ENCODE measurements at regions not wholly inside any gene's neighbourhood (a gene's known extent, or its start where the extent isn't known, plus 50 kb on each side); places are given as distances from the start of the nearest gene placed in this dataset.
A peak's percentile ranks its signal among the peaks of the same experiment; 100 is the strongest.

DNA sequence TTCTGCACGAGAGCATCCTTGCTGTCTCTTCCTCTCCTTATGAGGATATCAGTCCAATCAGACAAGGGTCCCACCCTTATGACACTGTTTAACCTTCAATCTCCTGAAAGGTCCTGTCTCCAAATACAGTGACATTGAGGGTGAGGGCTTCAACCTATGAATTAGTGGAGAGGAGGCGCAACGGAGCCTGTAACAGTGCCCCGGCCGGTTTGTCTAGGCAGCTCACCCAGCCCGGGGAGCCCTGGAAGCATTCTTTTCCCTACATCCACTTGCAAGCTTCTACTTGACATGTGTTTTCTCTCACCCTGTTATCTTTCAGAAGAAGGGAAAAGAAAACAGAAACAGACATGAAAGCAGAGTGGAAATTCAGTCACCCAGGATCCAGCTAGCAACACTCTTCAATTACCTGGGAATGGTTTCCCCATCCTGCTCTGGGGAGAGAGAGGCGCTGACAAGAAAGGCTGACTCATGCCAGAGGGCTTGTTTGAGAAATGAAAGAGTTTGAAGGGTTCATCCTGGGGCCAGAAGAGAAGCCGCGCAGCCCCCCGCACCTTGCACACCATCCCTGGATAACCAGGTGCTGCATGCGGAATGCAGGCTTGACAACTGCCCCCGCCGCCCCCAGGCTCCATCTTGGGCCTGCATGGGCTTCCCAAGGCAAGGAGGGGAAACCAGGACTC lies 394.9 kb downstream of the NPHP4 start:
- DNase-seq: peak; percentile 10

DNA sequence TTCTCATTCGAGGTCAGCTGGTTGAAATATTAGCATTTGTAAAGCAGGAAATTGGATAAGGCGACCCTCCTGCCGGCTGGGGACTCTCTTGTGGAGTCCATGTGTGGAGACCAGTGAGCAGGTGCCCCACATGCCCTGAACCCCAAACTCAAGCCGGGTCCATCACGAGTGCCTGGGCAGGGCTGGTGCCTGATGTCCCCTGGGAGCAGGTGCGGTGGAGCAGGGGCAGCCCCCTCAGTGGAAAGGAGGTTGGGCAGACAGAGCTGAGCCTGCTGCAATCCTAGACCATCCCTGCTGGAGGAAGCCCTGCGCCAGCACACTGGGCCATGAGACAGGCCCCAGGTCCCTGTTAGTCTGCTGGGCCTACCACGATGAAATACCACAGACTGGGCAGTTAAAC lies 395.6 kb downstream of the NPHP4 start:
- no peak for DNase-seq

DNA sequence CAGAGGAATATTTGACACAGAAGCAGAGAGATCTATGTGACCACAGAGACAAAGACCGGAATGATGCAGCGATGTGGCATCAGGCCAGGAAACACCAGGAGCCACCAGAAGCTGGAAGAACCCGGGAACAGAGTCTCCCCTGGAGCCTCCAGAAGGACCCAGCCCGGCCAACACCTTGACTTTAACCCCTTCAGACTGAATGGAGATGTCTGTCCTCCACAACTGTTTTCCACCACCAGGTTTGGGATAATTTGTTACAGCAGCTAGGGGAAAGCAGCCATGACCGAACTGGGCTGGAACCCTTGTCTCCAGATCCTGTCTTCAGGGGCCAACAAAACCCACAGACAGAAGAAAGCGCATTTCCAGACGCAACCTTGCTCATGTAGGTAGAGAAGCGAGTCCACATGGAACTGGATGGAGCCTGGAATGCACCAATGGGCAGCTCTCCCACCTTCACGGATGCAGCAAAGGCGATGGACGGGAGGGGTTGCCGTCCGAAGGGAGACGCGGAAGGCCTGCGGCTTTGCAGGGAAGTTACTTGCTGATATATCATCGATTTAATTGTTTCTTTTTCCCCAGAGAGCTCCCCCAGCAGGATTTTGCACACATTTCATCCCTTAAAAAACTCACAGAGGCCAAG lies 396.6 kb downstream of the NPHP4 start:
- DNase-seq: no peak

DNA sequence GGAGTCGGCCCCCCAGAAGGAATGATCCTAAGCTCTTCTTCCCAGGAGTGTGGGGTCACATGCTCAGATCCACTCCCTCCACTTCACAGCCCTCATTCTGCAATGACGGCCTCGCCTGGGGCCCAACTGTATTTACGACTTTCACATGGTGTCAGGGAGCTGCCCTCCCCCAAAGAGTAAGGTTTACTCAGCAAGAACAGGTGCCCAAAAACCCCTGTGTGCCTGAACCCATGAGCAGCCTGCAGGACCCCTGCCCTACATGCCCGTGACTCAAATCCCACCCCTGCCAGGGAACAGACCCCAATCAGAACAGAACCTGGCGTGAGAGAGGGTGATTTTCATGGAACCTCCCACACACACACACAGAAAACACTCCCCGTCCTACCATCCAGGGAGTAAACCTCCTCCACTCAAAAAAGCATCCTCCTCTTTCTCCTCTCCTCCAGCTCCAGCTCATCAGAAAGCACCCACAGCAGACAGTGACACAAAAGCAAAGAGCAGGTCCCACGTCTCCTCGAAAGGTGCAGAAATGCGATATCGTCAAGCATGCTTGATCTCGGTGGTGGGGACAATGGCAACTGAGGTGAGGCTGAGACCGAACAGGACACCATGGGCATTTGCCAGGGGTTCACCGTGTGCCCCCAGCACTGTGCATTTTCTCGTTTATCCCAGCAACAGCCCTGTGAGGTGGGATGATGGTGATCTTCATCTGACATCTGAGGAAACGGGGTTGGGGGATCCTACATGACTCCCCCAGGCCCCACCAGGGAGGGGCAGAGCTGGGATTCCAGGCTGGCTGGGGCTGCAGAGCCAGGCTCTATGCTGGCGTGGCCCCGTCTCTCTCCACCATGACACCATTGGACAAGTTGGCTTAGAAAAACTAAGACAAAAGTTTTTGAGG lies 397.9 kb downstream of the NPHP4 start:
- no peak for DNase-seq

DNA sequence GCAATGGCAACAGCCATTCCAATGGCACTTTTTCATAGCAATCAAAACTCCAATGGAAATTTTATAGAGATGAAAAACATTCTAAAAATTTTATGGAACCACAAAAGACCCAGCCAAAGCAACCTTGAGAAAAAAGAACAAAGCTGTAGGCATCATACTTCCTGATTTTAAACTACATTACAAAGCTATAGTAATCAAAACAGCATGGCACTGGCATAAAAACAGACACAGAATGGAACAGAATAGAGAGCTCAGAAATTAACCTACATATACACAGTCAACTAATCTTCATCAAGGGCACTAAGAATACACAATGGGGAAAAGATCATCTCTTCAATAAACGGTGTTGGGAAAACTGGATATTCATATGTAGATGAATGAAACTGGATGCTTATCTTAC lies 401.5 kb downstream of the NPHP4 start:
- DNase-seq: no peak

DNA sequence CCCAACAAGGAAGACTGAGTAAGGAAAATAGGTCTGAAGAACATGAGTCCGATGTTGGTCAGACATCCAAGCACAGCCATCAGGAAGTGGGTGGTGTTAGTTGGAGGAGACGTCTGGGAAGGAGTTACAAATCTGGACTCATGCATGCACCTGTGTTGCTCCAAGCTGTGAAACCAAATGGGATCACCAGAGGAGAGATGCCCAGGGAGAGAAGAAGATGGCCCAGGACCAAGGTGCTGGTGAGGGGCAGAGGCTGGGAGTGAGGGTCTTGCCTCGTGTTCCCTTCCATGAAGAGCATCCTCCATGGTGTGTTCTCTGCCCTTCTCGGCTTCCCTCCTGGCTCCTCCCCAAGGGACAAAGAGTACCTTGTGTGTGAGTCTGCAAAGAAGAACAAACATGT lies 405.6 kb downstream of the NPHP4 start:
- DNase-seq: no peak

DNA sequence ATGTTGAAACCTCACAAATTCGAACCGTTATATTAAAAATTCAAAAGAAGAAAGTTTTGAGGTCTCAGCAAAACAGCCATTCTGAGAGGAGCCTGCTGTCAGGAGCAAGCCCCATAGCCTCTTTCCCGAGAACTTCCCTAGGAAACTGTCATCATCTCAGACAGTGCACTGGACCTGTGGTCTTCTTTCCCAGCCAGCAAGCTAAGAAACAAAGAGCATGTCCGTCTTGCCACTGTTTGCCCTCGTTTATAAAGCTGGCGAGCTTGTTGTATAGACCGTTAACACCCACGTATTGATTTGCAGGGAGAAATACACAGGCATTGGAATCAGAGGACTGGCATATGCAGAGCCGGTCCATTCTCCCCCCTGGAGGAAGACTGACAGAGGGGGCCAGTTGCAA lies 407.0 kb downstream of the NPHP4 start:
- no peak for DNase-seq

DNA sequence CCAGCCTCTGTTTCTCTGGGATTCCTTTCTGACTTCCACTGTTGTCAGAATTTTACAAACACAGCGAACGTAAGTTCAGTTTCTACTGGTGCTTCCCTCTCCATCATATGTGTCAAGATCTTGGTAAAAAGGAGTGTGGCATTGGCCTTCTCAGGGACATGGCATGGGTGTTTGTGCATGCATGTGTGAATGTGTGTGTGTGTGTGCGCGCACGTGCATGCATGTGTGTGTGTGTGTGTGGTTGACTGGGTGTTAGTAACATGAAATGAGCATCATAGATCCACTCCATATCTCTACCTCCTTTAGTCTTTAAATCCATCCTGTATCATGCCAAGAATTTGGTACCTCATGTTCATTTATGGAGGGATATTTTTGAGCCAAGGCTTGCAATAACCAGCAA lies 411.3 kb downstream of the NPHP4 start:
- DNase-seq: no peak

DNA sequence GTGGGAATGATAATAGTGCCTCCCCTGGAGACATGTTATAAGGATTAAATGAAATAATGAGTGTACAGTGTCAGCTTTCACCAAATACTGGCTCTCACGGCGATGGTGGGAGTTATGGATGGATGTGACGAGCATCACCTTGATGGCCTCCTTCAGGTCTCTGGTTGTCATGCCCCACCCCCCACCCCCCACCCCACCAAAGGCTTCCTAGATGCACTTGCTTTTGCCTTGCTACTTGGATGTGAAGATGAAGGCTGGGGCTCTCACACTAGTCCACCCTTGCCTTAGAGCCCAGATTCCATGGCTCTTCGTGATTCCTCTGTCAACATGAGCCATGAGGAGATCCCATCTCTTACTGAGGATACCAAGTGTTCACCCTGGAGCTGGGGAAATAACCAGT lies 412.3 kb downstream of the NPHP4 start:
- no peak for DNase-seq

DNA sequence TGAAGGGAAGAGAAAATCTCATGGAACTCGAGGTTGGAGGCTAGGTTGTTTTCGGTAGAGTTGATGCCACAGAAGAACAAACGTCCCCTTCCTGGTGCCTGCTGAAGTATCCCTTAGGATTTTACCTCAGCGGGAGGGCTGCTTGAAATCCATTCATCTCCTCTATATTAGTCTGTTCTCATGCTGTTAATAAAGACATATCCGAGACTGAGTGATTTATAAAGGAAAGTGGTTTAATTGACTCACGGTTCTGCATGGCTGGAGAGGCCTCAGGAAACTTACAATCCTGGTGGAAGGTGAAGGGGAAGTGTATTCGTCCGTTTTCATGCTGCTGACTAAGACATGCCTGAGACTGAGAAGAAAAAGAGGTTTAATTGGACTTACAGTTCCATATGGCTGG lies 413.5 kb downstream of the NPHP4 start:
- no peak for DNase-seq

DNA sequence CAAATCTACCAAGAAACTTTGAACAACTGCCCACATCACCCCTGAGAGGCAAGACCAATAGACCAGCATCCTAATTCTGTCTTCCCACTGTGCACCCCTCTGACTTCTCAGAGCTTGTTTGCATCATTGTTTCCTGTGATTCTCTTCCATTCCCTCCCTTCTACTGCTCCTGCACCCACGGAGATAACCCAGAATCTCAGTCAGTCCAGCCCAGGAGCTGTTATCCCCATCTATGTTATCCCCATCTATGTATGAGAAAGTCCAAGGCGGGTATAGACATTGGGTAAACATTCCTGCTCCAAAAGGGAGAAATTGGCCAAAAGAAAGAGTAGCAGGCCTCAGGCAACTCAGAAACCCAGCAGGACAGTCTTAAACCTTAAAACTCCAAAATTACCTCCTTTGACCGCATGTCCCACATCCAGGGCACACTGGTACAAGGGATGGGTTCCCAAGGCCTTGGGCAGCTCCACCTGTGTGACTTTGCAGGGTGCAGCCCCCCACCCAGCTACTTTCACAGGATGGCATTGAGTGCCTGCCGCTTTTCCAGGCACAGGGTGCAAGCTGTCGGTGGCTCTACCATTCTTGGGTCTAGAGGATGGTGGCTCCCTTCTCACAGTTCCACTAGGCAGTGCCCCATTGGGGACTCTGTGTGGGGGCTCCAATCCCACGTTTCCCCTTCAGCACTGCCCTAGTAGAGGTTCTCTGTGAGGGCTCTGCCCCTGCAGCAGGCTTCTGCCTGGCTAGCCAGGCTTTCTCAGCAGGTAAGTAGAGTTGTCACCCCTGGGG lies 414.8 kb downstream of the NPHP4 start:
- no peak for DNase-seq

DNA sequence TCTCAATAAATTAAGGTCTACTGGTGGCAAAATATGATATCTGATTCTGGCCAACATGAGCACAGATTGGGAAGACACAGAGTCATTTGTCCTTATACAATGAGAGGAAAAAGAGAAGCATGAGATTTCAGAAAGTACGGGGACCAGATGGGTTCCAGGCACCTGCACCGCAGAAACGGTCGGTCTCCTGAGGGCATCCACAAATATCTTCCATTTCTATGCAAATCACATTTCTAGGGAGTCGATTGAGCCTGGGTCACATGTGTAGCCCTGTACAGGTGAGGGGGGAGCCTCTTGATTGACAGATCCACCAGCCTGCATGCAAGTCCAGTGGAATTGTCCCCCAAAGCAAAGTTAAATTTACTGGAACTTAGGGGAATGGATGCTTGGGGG lies 415.6 kb downstream of the NPHP4 start:
- DNase-seq: no peak

DNA sequence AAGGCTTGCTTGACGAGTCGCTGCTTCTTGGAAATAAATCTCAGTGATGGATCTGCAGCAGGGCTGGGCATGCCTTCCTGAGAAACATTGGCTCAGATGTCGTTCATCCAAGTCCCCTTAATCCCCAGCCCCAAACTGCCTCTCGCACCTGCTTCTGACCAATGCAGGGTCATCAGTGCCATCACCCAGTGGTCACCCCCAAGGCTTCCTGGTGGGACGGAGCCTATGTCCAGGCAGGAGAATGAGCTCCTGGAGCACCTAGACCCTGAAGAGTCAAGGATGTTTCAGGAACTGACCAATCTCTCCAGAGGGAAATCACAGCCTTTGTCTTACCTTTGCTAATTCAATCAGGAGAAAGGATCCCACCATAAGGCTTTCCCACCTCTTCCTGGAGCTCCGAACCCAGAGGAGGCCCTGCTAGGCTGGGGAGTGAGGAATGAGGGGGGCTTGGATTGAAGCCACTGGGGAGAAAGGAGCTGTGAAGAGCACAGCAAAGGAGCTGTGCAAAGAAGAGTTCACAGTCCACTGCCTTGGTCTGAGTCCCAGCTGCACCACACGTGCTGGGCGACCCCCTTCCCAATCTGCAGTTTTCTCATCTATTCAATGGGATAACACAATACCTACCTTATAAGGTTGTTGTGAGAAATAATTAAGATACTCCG lies 416.1 kb downstream of the NPHP4 start:
- DNase-seq: no peak

DNA sequence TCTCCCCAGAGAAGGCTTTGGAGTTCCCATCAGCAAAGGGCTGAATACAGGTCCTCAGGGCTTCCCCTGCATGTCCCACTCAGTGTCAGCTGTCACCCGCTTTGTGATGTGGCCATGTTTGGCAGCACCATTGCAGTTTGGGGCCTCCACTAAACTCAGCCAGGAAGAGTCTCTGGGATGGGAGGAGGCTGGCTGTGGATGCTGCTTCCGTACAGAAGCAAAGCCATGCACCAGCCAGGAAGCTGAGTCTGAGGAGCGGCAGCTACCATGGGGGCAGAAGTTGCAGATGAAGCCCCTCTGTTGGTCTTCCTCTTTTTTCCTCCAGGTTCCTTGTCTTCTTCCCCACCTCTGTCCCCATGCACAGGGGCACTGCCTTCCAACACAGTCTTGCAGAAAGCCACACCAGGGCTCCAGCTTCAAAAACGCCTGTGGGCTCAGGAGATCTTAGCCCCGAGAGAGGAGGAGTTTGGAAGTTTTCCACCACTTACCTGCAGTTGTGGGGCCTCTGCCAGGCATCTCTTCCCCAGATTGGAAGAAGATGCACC lies 416.8 kb downstream of the NPHP4 start:
- DNase-seq: no peak

DNA sequence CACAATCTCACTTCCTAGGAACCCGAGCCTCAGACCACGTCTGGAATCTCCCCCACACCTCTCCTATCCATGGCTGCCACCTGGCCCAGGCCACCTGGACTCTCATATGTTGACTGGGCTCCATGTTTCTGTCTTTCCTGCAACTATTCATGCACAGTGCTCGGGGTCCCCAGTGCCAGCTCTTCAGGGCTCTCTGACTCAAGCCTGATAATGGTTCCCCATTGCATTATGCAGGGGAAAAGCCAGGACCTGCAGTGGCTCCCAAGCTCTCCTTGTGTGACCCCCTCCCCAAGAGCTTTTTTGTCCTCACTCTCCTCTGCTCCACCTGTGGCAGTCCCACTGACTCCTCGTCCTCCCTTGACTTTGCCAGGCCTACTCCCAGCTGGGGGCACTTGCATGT lies 417.6 kb downstream of the NPHP4 start:
- no peak for DNase-seq

DNA sequence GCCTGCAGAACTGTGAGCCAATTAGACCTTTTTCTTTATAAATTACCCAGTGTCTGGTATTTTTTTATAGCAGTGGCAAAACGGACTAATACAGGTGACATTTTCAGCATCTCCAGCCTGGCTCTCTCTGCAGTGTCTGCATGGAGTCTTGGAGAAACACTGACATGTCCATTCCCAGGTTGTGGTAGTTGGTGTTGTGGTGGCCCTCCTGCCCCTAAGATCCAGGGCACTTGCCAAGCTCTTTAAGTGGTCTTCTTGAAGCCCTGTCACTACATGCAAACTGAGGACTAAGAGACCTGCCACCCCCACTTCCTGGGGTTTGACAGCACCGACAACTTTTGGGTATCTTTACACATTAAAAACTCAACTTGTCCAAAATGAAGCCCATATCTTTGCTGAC lies 419.4 kb downstream of the NPHP4 start:
- DNase-seq: no peak

DNA sequence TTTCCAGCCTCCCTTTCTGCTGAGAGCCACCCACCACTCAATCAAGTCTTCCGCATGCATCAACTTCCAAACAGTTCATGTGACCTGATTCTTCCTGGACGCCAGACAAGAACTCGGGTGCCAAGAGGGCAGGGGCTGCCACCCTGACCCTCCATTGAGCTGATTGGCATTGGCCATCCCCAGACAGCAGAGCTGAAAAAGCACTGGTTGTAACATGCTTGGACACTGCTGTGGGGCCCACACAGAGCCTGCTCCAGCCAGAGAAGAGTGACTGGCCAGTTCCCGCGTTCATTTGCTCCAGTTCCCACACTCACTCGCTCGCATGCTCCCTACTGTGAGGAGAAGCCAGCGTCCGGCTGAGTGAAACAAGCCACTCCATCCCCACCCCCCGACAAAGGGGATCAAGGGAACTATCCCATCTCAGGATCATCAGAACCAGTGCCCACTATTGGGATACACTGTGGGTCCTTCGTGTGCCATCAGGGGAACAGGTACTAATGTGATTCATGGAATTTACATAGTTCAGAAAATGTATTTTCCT lies 420.3 kb downstream of the NPHP4 start:
- DNase-seq: no peak

DNA sequence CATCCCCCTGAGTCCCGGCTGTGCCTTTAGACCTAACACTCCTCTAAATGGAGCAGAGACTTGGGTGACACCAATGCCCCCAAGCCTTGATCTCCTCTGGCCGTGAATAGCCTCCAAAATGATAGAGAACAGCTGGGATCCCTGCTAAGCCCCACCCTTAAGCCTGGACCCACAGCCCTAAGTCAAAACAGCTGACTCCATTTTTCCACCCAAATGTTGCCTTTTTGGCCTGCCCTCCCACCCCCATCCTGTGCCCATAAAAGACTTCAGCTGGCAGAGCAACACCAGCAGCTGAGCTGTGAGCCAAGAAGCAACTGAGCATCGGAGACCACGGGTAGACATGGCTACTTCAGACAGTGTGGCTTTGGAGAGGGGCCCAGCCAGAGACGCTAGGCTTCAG lies 420.8 kb downstream of the NPHP4 start:
- DNase-seq: no peak

DNA sequence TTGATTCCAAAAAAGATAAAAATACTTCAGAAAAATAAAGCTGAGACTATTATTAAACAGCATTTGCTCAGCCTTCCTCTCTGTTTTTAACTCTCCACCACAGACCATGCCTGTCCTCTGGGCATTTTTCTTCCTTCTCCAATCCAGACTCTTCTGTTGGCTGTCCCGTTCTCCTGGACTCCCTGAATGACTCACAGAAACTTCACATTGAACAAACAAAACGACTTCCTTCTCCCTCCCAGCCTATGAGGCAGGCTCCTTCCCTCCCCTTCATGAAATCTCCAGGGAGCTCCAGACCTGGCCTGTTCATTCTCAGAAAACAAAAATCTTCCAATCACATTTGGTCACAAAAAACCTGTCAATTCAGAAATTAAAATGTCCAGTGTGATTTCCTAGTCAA lies 421.3 kb downstream of the NPHP4 start:
- no peak for DNase-seq

DNA sequence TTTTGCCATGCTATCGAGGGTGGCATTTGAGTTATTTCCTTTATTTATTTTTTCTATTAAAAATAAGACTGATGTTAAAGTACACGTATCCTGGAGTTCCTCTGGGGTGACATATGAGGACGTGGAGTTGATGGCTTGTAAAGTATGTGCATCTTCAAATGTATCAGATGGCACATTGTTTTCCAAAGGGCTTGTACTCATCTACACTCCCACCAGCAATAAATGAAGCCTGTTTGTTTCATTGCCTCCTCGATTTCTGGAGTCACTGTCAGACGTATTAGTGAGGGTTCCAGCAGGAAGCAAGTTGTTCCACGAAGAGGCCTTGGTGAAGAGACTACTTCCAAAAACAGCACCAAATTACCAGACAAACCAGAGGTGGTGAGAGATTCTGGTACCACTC lies 423.9 kb downstream of the NPHP4 start:
- DNase-seq: no peak

DNA sequence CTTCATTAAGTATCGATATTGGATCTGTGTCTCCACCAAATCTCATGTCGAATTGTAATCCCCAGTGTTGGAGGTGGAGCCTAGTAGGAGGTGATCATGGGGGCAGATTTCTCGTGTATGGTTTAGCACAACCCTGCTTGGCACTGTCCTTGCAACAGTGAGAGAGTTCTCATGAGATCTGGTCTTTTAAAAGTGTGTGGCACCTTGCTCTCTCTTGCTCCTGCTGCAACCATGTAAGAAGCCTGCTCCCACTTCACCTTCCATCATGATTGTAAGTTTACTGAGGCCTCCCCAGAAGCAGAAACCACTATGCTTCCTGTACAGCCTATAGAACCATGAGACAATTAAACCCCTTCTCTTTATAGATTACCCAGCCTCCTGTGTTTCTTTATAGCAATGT lies 424.4 kb downstream of the NPHP4 start:
- no peak for DNase-seq

DNA sequence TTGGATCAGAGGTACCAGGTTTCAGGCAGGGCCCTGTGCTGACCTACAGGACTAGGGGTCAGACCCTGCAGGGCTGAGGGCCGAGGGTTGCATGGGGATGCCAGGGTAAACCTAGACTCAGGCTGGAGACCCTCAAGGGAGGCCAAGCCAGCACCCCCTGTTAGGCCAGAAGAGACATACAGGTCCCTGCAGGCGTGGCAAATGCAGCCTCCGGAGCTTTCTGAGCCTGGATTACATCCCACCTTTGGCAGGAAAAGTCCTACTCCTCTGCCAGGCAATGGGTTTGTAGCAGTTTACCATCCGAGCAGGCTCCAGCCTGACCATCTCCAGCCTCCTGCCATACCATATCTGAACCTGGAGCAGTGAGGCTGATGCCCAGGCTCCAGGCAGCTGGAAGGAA lies 425.3 kb downstream of the NPHP4 start:
- DNase-seq: no peak

All from right kidney (tissue), 1 donor.